HEK293 (cell line): ENCODE measurements at regions not wholly inside any gene's neighbourhood (a gene's known extent, or its start where the extent isn't known, plus 50 kb on each side); places are given as distances from the start of the nearest gene placed in this dataset.
"Not testable (repeated sequence)": the region's sequence is repeated elsewhere in the genome, so short reads cannot be mapped to it uniquely, and the experiment has no call there.

ENCODE experiments used
- CTCF ChIA-PET: fragments of 350-600 bp; formaldehyde crosslinking; extraction: SDS; loops from one replicate; lab custom pipeline; 2021; ENCODE audit warnings: antibody characterized with exemption; lab: Yijun Ruan, JAX
- POLR2A ChIA-PET: fragments of 300-600 bp; formaldehyde crosslinking; extraction: SDS; loops from one replicate; lab custom pipeline; 2020; ENCODE audit warnings: antibody characterized with exemption, inconsistent platforms; lab: Yijun Ruan, JAX
- H3K27ac ChIP-seq: fragments of 200-500 bp; sonication (Bioruptor generic); 2 replicates; pipeline ENCODE4 v1.5.1; 2014; ENCODE audit warnings: low read depth, low read length, control low read depth, inconsistent platforms; ENCODE audit errors: extremely low read depth
- H3K36me3 ChIP-seq, 2 experiments: fragments of 200-500 bp in 1 of 2; sonication (Bioruptor generic) in 1 of 2; 1 replicate in 1 of 2; 2 replicates in 1 of 2; pipeline ENCODE4 v1.5.1; 2014 to 2017; ENCODE audit warnings: inconsistent platforms in 2 of 2, low read length in 2 of 2; ENCODE audit not compliant: control insufficient read depth in 2 of 2, insufficient read depth in 1 of 2
- H3K4me1 ChIP-seq: fragments of 200-500 bp; sonication (Bioruptor generic); 2 replicates; pipeline ENCODE4 v1.5.1; 2014; ENCODE audit warnings: mild to moderate bottlenecking, low read length, inconsistent platforms; ENCODE audit not compliant: control insufficient read depth, insufficient read depth
- H3K4me3 ChIP-seq: 2 replicates; pipeline ENCODE4 v1.5.1; 2011; ENCODE audit warnings: low read depth, mild to moderate bottlenecking, control low read depth, low read length, moderate library complexity
- H3K9me3 ChIP-seq: fragments of 200-500 bp; sonication (Bioruptor generic); 2 replicates; pipeline ENCODE4 v1.5.1; 2014; ENCODE audit warnings: low read depth, low read length, inconsistent platforms; ENCODE audit not compliant: control insufficient read depth, insufficient read depth
- BCL6B ChIP-seq: fragments of 450-650 bp; formaldehyde crosslinking; IDR thresholded peaks from 2 replicates; pipeline ENCODE4 v1.5.1; 2017; ENCODE audit warnings: missing biosample characterization, missing genetic modification characterization
- KLF9 ChIP-seq: fragments of 450-650 bp; formaldehyde crosslinking; IDR thresholded peaks from 2 replicates; pipeline ENCODE4 v1.5.1; 2016; ENCODE audit warnings: missing biosample characterization, missing genetic modification characterization, low read depth
- MZF1 ChIP-seq: fragments of 450-650 bp; formaldehyde crosslinking; IDR thresholded peaks from 2 replicates; pipeline ENCODE4 v1.5.1; 2017; ENCODE audit warnings: missing biosample characterization, missing genetic modification characterization, borderline replicate concordance
- PATZ1 ChIP-seq: fragments of 450-650 bp; formaldehyde crosslinking; IDR thresholded peaks from 2 replicates; pipeline ENCODE4 v1.5.1; 2016; ENCODE audit warnings: missing biosample characterization, missing genetic modification characterization
- SCRT1 ChIP-seq: fragments of 450-650 bp; formaldehyde crosslinking; IDR thresholded peaks from 2 replicates; pipeline ENCODE4 v1.5.1; 2016; ENCODE audit warnings: missing biosample characterization, missing genetic modification characterization, borderline replicate concordance
- TRIM28 ChIP-seq: IDR thresholded peaks from 2 replicates; pipeline ENCODE4 v1.6.1; 2011; ENCODE audit warnings: low read length, control low read depth, borderline replicate concordance
- ZBTB10 ChIP-seq: fragments of 450-650 bp; formaldehyde crosslinking; IDR thresholded peaks from 2 replicates; pipeline ENCODE4 v1.5.1; 2016; ENCODE audit warnings: missing biosample characterization, missing genetic modification characterization
- ZFP69B ChIP-seq: fragments of 450-650 bp; formaldehyde crosslinking; IDR thresholded peaks from 2 replicates; pipeline ENCODE4 v1.5.1; 2016; ENCODE audit warnings: missing biosample characterization, missing genetic modification characterization
- ZNF114 ChIP-seq: fragments of 450-650 bp; formaldehyde crosslinking; IDR thresholded peaks from 2 replicates; pipeline ENCODE4 v1.5.0; 2017; ENCODE audit warnings: missing biosample characterization, missing genetic modification characterization
- ZNF174 ChIP-seq: fragments of 450-650 bp; formaldehyde crosslinking; IDR thresholded peaks from 2 replicates; pipeline ENCODE4 v1.5.0; 2017; ENCODE audit warnings: missing biosample characterization, mild to moderate bottlenecking, missing genetic modification characterization
- ZNF248 ChIP-seq: fragments of 450-650 bp; formaldehyde crosslinking; IDR thresholded peaks from 2 replicates; pipeline ENCODE4 v1.5.1; 2017; ENCODE audit warnings: missing biosample characterization, missing genetic modification characterization
- ZNF280D ChIP-seq: fragments of 450-650 bp; formaldehyde crosslinking; IDR thresholded peaks from 2 replicates; pipeline ENCODE4 v1.5.1; 2016; ENCODE audit warnings: missing biosample characterization, missing genetic modification characterization
- ZNF341 ChIP-seq: fragments of 450-650 bp; formaldehyde crosslinking; IDR thresholded peaks from 2 replicates; pipeline ENCODE4; 2016; ENCODE audit warnings: low read depth, missing biosample characterization, missing genetic modification characterization
- ZNF350 ChIP-seq: fragments of 450-650 bp; formaldehyde crosslinking; IDR thresholded peaks from 2 replicates; pipeline ENCODE4 v1.5.0; 2017; ENCODE audit warnings: missing biosample characterization, mild to moderate bottlenecking, missing genetic modification characterization
- ZNF48 ChIP-seq: fragments of 450-650 bp; formaldehyde crosslinking; IDR thresholded peaks from 2 replicates; pipeline ENCODE4 v1.5.1; 2016; ENCODE audit warnings: missing biosample characterization, missing genetic modification characterization
- ZNF510 ChIP-seq: fragments of 450-650 bp; formaldehyde crosslinking; IDR thresholded peaks from 2 replicates; pipeline ENCODE4 v1.5.1; 2018; ENCODE audit warnings: mild to moderate bottlenecking, missing genetic modification characterization, missing biosample characterization; ENCODE audit not compliant: insufficient replicate concordance
- ZNF580 ChIP-seq: fragments of 450-650 bp; formaldehyde crosslinking; IDR thresholded peaks from 2 replicates; pipeline ENCODE4 v1.5.1; 2016; ENCODE audit warnings: missing biosample characterization, missing genetic modification characterization
- ZNF658 ChIP-seq: fragments of 450-650 bp; formaldehyde crosslinking; IDR thresholded peaks from 2 replicates; pipeline ENCODE4; 2016; ENCODE audit warnings: missing biosample characterization, missing genetic modification characterization
- ZNF776 ChIP-seq: fragments of 450-650 bp; formaldehyde crosslinking; IDR thresholded peaks from 2 replicates; pipeline ENCODE4 v1.5.0; 2017; ENCODE audit warnings: missing biosample characterization, missing genetic modification characterization, borderline replicate concordance
- ZNF837 ChIP-seq: fragments of 450-650 bp; formaldehyde crosslinking; IDR thresholded peaks from 2 replicates; pipeline ENCODE4 v1.5.1; 2016; ENCODE audit warnings: missing biosample characterization, missing genetic modification characterization
- ZNF843 ChIP-seq: fragments of 450-650 bp; formaldehyde crosslinking; IDR thresholded peaks from 2 replicates; pipeline ENCODE4 v1.5.1; 2016; ENCODE audit warnings: missing biosample characterization, missing genetic modification characterization
- TF ChIP-seq, protein P1 (sequence below): fragments of 450-650 bp; formaldehyde crosslinking; IDR thresholded peaks from 2 replicates; pipeline ENCODE4 v1.5.1; 2016; ENCODE audit warnings: missing biosample characterization, missing genetic modification characterization

- TF ChIP-seq MZF1 (tag by site-specific recombination) (no peak), ZNF114 (no peak), KLF9 (no peak), ZNF341 (tag by site-specific recombination) (no peak), ZNF248 (tag by site-specific recombination) (no peak), ZNF843 (tag by site-specific recombination) (no peak), ZNF837 (tag by site-specific recombination) (no peak), ZNF174 (tag by site-specific recombination) (no peak), PATZ1 (tag by site-specific recombination) (no peak), ZFP69B (tag by site-specific recombination) (no peak), ZNF510 (no peak), ZNF776 (tag by site-specific recombination) (no peak), ZNF658 (tag by site-specific recombination) (no peak), TRIM28 (no peak), ZNF580 (tag by site-specific recombination) (no peak), ZNF350 (tag by site-specific recombination) (no peak), BCL6B (tag by site-specific recombination) (no peak)
- TF ChIP-seq, protein P1, sequence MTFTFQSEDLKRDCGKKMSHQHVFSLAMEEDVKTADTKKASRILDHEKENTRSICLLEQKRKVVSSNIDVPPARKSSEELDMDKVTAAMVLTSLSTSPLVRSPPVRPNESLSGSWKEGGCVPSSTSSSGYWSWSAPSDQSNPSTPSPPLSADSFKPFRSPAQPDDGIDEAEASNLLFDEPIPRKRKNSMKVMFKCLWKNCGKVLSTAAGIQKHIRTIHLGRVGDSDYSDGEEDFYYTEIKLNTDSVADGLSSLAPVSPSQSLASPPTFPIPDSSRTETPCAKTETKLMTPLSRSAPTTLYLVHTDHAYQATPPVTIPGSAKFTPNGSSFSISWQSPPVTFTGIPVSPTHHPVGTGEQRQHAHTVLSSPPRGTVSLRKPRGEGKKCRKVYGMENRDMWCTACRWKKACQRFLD (tag by site-specific recombination) = no peak
- ChIA-PET CTCF (no interaction called here), POLR2A (no interaction called here)
- no peaks in the 10 kb centered on the region for H3K4me1 ChIP-seq
- no peak overlapping the region for H3K27ac ChIP-seq
- H3K9me3 ChIP-seq = no peaks in the 10 kb centered on the region
- no peaks in the 10 kb centered on the region for H3K36me3 ChIP-seq
- H3K4me3 ChIP-seq = no peak overlapping the region
Measured at GRCh38 chr6:102736941-102737368, 1343.4 kb downstream of the GRIK2 start.

DNA sequence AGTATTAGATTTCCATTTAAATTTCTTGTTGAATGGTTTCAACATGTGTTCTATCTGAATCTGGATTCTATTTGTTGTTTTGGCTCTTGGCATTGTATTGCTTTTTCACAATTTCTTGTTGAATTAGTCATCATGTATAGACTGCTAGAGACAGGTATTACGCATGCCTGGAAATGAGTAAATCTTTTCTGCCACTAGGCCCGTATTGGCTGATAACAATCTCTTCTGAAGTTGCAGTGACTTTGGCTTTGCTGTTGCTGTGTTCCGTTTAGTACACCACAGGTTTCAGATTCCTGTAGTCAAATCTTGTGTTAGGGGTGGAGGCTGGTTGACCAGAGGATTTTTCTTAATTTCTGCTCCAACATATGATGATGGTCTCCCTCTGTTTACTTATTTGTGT lies 1339.4 kb downstream of the GRIK2 start:
- no peaks in the 10 kb centered on the region for H3K36me3 ChIP-seq
- ChIA-PET POLR2A (no interaction called here), CTCF (interaction anchor here (1.0 kb wide), 1 partner anchor 391 kb away, joined by 3 read pairs; no protein-coding TSS in a partner anchor)
- H3K27ac ChIP-seq = no peak overlapping the region
- H3K4me1 ChIP-seq = no peaks in the 10 kb centered on the region
- no peaks in the 10 kb centered on the region for H3K9me3 ChIP-seq
- H3K4me3 ChIP-seq = no peak overlapping the region
- TF ChIP-seq TRIM28 = 0 out of 2 replicates have a peak, but pooled peaks have one; percentile 32
- no peak for TF ChIP-seq ZBTB10 (tag by site-specific recombination)
- no peak for TF ChIP-seq SCRT1 (tag by site-specific recombination)
- TF ChIP-seq ZNF48 (tag by site-specific recombination) = no peak
- no peak for TF ChIP-seq ZNF280D

GRCh38 chr6:102722086-102722485 lies 1328.6 kb downstream of the GRIK2 start:
- POLR2A ChIA-PET, H3K9me3 ChIP-seq, H3K4me3 ChIP-seq, H3K27ac ChIP-seq, CTCF ChIA-PET, H3K4me1 ChIP-seq, H3K36me3 ChIP-seq: not testable (repeated sequence)
